Progenitor cell of endocrine pancreas (in vitro differentiated cells): ENCODE measurements at regions not wholly inside any gene's neighbourhood (a gene's known extent, or its start where the extent isn't known, plus 50 kb on each side); places are given as distances from the start of the nearest gene placed in this dataset.

Source experiments
- DNase-seq: peaks from one replicate; pipeline ENCODE4 v3.0.0; 2021; ENCODE audit warnings: low spot score; ENCODE audit not compliant: unreplicated experiment
- H3K27ac Mint-ChIP-seq: 2 replicates; pipeline ENCODE4 v1.8.0; 2021; ENCODE audit warnings: mild to moderate bottlenecking, moderate library complexity, mixed read lengths
- H3K27me3 Mint-ChIP-seq: 2 replicates; pipeline ENCODE4 v1.8.0; 2021; ENCODE audit warnings: mixed read lengths
- H3K36me3 Mint-ChIP-seq: 2 replicates; pipeline ENCODE4 v1.8.0; 2022; ENCODE audit warnings: mixed read lengths; ENCODE audit not compliant: insufficient read depth
- H3K4me1 Mint-ChIP-seq: 2 replicates; pipeline ENCODE4 v1.8.0; 2021; ENCODE audit warnings: low read depth, mixed read lengths
- H3K4me3 Mint-ChIP-seq: 2 replicates; pipeline ENCODE4 v1.8.0; 2021; ENCODE audit warnings: low read depth, mild to moderate bottlenecking, moderate library complexity, mixed read lengths
- H3K9me3 Mint-ChIP-seq: 2 replicates; pipeline ENCODE4 v1.8.0; 2021; ENCODE audit warnings: low read depth, mixed read lengths
- TF ChIP-seq, protein P1 (sequence below): fragments of 200-600 bp; sonication (generic); IDR thresholded peaks from one replicate; pipeline ENCODE4 v1.5.0; 2021; ENCODE audit warnings: antibody characterized with exemption, mild to moderate bottlenecking; ENCODE audit not compliant: unreplicated experiment

DNA sequence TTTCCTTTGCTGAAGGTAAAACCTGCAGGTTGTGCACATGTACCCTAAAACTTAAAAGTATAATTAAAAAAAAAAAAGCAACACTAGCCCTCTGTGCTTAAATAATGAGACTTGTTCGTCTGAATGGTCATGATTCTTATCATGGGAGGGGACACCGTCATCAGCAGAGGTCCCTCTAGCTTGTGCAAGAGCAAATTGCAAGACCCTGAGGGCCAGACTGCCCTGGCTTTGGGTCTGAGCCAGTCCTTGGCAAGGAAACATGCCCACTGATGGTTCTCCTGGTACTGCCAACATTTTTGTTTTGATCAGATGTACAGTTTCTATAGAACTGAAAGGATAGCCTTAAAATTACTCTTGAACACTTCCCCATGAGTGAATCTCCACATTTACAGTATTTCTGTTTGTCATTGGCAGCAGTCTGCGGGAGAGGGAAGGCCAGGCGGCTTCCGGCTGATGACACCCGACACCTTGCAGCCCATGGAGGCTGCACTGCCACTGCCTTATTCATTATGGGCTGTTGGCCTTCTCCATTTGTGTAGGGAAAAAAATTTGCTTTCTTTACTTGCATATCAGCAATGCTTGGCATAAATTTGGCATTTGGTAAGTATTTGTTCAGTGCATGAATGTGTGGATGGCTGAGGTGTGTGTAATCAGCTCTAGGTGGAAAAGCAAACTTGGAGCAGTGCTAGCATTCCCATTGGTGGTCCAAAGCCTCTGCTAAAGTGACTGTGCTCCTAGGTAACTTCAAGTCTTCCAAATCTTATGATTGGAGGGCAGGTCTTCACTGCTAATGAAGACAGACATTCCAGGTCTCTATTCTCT lies 161.6 kb upstream of the ALKAL2 start:
- peaks cover 38% of the 10 kb centered on the region for H3K4me1 Mint-ChIP-seq
- no peak for DNase-seq
- H3K9me3 Mint-ChIP-seq, result no peaks in the 10 kb centered on the region
- H3K36me3 Mint-ChIP-seq, result no peaks in the 10 kb centered on the region
- no peak overlapping the region for H3K27ac Mint-ChIP-seq
- TF ChIP-seq, protein P1, sequence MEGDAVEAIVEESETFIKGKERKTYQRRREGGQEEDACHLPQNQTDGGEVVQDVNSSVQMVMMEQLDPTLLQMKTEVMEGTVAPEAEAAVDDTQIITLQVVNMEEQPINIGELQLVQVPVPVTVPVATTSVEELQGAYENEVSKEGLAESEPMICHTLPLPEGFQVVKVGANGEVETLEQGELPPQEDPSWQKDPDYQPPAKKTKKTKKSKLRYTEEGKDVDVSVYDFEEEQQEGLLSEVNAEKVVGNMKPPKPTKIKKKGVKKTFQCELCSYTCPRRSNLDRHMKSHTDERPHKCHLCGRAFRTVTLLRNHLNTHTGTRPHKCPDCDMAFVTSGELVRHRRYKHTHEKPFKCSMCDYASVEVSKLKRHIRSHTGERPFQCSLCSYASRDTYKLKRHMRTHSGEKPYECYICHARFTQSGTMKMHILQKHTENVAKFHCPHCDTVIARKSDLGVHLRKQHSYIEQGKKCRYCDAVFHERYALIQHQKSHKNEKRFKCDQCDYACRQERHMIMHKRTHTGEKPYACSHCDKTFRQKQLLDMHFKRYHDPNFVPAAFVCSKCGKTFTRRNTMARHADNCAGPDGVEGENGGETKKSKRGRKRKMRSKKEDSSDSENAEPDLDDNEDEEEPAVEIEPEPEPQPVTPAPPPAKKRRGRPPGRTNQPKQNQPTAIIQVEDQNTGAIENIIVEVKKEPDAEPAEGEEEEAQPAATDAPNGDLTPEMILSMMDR, result no peak
- no peaks in the 10 kb centered on the region for H3K27me3 Mint-ChIP-seq
- no peak overlapping the region for H3K4me3 Mint-ChIP-seq

DNA sequence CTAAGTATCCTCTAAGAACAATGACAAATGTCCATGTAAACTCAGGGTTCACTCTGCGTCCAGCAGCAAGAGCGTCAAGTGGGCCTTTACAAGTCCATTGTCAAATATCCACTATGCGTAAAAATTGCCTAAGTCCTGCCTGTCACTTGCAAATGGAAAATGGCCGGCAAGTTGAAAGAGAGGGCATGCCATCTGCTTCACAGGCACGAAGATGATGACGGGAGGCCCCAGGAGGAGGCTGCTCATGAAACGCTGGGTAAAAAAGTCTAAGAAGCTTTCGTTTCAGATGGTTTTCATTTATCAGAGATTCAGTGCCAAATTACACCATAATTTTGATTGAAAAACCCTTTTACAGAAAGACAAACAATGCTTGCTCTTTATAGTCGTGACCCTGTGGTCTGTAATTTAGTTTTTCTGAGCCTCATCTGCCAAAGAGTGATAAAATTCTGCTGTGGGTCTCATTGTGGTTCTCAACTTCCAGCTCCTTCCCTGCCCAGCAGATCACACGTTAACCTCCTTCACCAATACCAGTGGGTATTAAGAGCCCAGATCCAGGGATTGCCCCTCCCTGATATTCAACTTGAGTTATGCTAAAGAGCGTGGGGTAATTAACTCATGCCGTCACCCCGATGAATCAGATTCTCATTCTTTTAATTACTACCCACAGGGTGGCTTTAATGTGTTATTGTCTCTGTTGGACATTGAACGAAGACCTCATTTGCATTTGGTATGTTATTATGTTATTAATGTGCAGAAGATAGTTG lies 160.2 kb upstream of the ALKAL2 start:
- Mint-ChIP-seq H3K4me3 (no peak overlapping the region), H3K36me3 (no peaks in the 10 kb centered on the region), H3K9me3 (no peaks in the 10 kb centered on the region), H3K4me1 (peaks cover 42% of the 10 kb centered on the region), H3K27me3 (no peaks in the 10 kb centered on the region), H3K27ac (no peak overlapping the region)
- TF ChIP-seq, protein P1, result no peak
- no peak for DNase-seq

DNA sequence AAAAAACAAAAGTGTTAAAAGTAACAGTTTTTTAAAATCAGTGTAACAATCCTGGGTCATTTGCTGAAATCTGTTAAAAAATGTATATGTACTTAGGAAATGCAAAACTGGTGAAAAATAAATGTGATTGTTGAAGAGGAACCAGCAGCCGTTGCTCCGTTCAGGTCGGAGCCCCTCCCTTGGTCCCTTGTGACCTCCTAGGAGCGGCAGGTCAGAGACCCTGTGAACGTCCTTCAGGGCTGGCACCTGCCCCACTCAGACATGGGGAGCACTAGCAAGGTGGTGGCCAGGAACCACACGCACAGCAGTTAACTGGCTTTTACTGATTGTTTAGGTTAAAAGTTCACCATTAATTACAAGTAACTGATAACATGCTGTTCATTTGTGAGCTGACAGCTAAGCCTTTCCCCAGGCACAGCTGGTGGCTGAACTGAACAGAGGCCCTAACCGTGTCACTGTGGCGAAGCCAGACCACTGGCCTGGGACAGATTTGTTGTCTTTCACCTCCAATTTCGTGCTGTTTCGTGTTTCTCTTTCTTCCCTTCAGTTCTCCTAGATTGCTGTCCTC lies 159.2 kb upstream of the ALKAL2 start:
- no peaks in the 10 kb centered on the region for H3K9me3 Mint-ChIP-seq
- H3K27ac Mint-ChIP-seq, result no peak overlapping the region
- H3K27me3 Mint-ChIP-seq, result no peaks in the 10 kb centered on the region
- no peaks in the 10 kb centered on the region for H3K36me3 Mint-ChIP-seq
- no peak for DNase-seq
- TF ChIP-seq, protein P1, result no peak
- peaks cover 42% of the 10 kb centered on the region for H3K4me1 Mint-ChIP-seq
- no peak overlapping the region for H3K4me3 Mint-ChIP-seq

DNA sequence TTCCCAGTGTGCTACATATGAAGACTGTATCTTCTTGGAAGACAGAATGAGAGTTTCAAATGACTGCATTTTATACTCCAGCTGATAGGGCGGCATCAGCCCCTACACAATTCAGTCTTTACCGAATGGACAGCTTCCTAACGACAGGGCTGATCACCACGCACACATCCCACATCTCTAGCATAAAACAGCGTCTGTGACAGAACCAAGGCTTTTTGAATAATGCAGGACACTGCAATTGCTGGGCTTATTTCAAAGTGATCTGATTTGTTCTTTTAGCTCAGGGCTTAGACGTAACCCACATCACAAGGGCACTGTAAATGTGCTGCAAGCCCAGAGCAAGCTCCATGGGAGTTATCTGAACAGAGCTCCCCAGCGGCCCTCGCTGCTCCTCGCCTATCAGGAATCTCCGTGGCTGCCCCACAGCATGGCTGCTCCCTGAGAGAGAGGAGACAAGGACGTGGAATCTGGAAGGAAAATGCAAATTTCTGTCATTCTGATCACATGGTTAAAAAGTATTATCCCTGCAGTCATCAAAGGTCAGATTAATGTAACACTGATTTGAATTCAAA lies 158.5 kb upstream of the ALKAL2 start:
- Mint-ChIP-seq H3K27ac (peak overlapping the region; percentile 15), H3K4me3 (no peak overlapping the region), H3K9me3 (no peaks in the 10 kb centered on the region)

DNA sequence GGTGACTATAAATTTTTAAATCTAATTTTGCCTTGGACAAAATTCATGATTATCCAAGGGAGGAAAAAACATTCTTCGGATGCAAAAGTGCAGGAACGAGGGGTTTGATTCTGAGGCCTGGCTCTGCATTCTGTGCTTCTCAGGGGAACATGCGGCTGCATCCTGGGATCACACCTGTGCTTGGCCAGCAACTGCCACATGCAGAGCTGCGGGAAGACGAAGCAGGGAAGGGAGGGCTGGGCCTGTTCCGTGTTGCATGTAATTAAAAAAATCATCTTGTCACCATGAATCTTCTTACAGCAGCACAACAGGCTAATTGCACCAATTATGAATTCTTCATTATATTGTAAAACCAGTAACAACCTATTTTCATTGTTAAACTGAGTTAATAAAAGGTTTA lies 158.0 kb upstream of the ALKAL2 start:
- Mint-ChIP-seq H3K27me3 (no peaks in the 10 kb centered on the region), H3K9me3 (no peaks in the 10 kb centered on the region), H3K4me3 (no peak overlapping the region), H3K36me3 (no peaks in the 10 kb centered on the region), H3K27ac (no peak overlapping the region), H3K4me1 (peaks cover 42% of the 10 kb centered on the region)
- TF ChIP-seq, protein P1, result no peak
- DNase-seq, result no peak

More for the DNA sequence above, 158.5 kb upstream of the ALKAL2 start:
- TF ChIP-seq, protein P1, result no peak
- H3K36me3 Mint-ChIP-seq, result no peaks in the 10 kb centered on the region
- H3K27me3 Mint-ChIP-seq, result no peaks in the 10 kb centered on the region
- no peak for DNase-seq
- peaks cover 42% of the 10 kb centered on the region for H3K4me1 Mint-ChIP-seq
